DOHH2 (cell line): ENCODE measurements at regions not wholly inside any gene's neighbourhood (a gene's known extent, or its start where the extent isn't known, plus 50 kb on each side); places are given as distances from the start of the nearest gene placed in this dataset.

ENCODE experiments used
- H3F3A ChIP-seq: fragments of 200-600 bp; sonication (generic), shearing (Covaris generic); 2 replicates; pipeline ENCODE4 v1.6.0; 2016; ENCODE audit warnings: antibody characterized with exemption, mild to moderate bottlenecking; ENCODE audit not compliant: control insufficient read depth, insufficient read depth
- H3K27ac ChIP-seq: fragments of 200-600 bp; sonication (generic); 2 replicates; pipeline ENCODE4 v1.5.1; 2014; ENCODE audit warnings: low read depth, mild to moderate bottlenecking, low read length, moderate library complexity
- H3K27me3 ChIP-seq: fragments of 200-600 bp; sonication (generic); 2 replicates; pipeline ENCODE4 v1.6.1; 2014; ENCODE audit warnings: mild to moderate bottlenecking, low read length, mixed read lengths; ENCODE audit not compliant: control insufficient read depth
- H3K36me3 ChIP-seq: fragments of 200-600 bp; sonication (generic); 2 replicates; pipeline ENCODE4 v1.6.1; 2014; ENCODE audit warnings: mild to moderate bottlenecking, low read length, moderate library complexity, mixed read lengths; ENCODE audit not compliant: control insufficient read depth
- H3K4me1 ChIP-seq: fragments of 200-600 bp; sonication (generic); 2 replicates; pipeline ENCODE4 v1.6.1; 2014; ENCODE audit warnings: mild to moderate bottlenecking, low read length, mixed read lengths; ENCODE audit not compliant: control insufficient read depth
- H3K4me2 ChIP-seq: fragments of 200-600 bp; sonication (generic); 2 replicates; pipeline ENCODE4 v1.6.0; 2014; ENCODE audit warnings: mild to moderate bottlenecking, low read length, moderate library complexity
- H3K4me3 ChIP-seq: fragments of 200-600 bp; sonication (generic); 2 replicates; pipeline ENCODE4 v1.5.1; 2014; ENCODE audit warnings: mild to moderate bottlenecking, low read length, mixed read lengths
- H3K79me2 ChIP-seq: fragments of 200-600 bp; sonication (generic); 2 replicates; pipeline ENCODE4 v1.6.1; 2014; ENCODE audit warnings: mild to moderate bottlenecking, low read length, mixed read lengths; ENCODE audit not compliant: control insufficient read depth
- H3K9me2 ChIP-seq: fragments of 200-600 bp; sonication (generic); replicated peaks from 2 replicates; pipeline ENCODE4 v1.6.1; 2014; ENCODE audit warnings: mild to moderate bottlenecking, low read length, mixed read lengths; ENCODE audit not compliant: control insufficient read depth
- H3K9me3 ChIP-seq: fragments of 200-600 bp; sonication (generic); 2 replicates; pipeline ENCODE4 v1.6.1; 2014; ENCODE audit warnings: antibody characterized with exemption, low read length, mixed read lengths; ENCODE audit not compliant: control insufficient read depth, insufficient read depth
- H4K20me1 ChIP-seq: fragments of 200-600 bp; sonication (generic); 2 replicates; pipeline ENCODE4 v1.6.0; 2014; ENCODE audit warnings: low read depth, mild to moderate bottlenecking, antibody characterized with exemption, low read length, moderate library complexity; ENCODE audit not compliant: control insufficient read depth, insufficient read depth
- EZH2phosphoT487 ChIP-seq: fragments of 200-600 bp; sonication (generic); IDR thresholded peaks from 2 replicates; pipeline ENCODE4 v1.6.1; 2017; ENCODE audit warnings: borderline replicate concordance, mild to moderate bottlenecking, antibody characterized with exemption, low read length, moderate library complexity, mixed read lengths
- TF ChIP-seq, protein P1 (sequence below): fragments of 200-600 bp; sonication (generic); IDR thresholded peaks from one replicate; pipeline ENCODE4 v1.5.1; 2014; ENCODE audit warnings: antibody characterized with exemption, mild to moderate bottlenecking, low read depth, low read length; ENCODE audit not compliant: poor library complexity, severe bottlenecking

GRCh38 chr5:107121793-107122519 is 548.8 kb downstream of the EFNA5 start:
- no peaks in the 10 kb centered on the region for H4K20me1 ChIP-seq
- no peak overlapping the region for H3K27ac ChIP-seq
- H3K36me3 ChIP-seq = no peaks in the 10 kb centered on the region
- H3K4me2 ChIP-seq = no peak overlapping the region
- no peaks in the 10 kb centered on the region for H3K4me1 ChIP-seq
- no peaks in the 10 kb centered on the region for H3K9me3 ChIP-seq
- TF ChIP-seq EZH2phosphoT487 = no peak
- TF ChIP-seq, protein P1, sequence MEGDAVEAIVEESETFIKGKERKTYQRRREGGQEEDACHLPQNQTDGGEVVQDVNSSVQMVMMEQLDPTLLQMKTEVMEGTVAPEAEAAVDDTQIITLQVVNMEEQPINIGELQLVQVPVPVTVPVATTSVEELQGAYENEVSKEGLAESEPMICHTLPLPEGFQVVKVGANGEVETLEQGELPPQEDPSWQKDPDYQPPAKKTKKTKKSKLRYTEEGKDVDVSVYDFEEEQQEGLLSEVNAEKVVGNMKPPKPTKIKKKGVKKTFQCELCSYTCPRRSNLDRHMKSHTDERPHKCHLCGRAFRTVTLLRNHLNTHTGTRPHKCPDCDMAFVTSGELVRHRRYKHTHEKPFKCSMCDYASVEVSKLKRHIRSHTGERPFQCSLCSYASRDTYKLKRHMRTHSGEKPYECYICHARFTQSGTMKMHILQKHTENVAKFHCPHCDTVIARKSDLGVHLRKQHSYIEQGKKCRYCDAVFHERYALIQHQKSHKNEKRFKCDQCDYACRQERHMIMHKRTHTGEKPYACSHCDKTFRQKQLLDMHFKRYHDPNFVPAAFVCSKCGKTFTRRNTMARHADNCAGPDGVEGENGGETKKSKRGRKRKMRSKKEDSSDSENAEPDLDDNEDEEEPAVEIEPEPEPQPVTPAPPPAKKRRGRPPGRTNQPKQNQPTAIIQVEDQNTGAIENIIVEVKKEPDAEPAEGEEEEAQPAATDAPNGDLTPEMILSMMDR = no peak
- H3K9me2 ChIP-seq = no peaks in the 10 kb centered on the region
- no peaks in the 10 kb centered on the region for H3F3A ChIP-seq
- H3K4me3 ChIP-seq = no peak overlapping the region
- no peaks in the 10 kb centered on the region for H3K27me3 ChIP-seq
- no peaks in the 10 kb centered on the region for H3K79me2 ChIP-seq

DNA sequence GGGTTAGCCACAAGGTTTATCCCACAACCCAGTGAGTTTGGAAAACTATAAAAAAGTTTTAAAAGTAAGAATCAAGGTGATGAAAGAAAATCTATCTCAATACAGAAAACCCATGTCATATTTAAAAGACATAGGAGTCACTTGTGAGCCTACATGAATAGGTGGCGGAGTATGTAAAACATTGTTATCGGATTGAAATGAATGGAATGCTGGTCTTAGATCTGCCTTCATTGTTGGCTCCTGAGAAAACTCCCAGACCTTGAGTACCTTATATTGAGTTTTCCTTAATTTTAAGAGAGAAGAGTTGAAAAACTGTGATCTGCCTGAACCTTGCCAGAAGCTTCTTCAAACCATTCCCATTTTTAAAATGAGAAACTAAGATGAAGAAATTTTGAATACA is 551.1 kb downstream of the EFNA5 start:
- Histone ChIP-seq H3K27ac (no peak overlapping the region), H3K36me3 (no peaks in the 10 kb centered on the region), H3K4me1 (no peaks in the 10 kb centered on the region), H4K20me1 (no peaks in the 10 kb centered on the region), H3K4me3 (no peak overlapping the region), H3K27me3 (no peaks in the 10 kb centered on the region), H3K9me3 (no peaks in the 10 kb centered on the region), H3F3A (no peaks in the 10 kb centered on the region), H3K9me2 (no peaks in the 10 kb centered on the region), H3K79me2 (no peaks in the 10 kb centered on the region), H3K4me2 (no peak overlapping the region)
- TF ChIP-seq, protein P1 = no peak
- no peak for TF ChIP-seq EZH2phosphoT487

DNA sequence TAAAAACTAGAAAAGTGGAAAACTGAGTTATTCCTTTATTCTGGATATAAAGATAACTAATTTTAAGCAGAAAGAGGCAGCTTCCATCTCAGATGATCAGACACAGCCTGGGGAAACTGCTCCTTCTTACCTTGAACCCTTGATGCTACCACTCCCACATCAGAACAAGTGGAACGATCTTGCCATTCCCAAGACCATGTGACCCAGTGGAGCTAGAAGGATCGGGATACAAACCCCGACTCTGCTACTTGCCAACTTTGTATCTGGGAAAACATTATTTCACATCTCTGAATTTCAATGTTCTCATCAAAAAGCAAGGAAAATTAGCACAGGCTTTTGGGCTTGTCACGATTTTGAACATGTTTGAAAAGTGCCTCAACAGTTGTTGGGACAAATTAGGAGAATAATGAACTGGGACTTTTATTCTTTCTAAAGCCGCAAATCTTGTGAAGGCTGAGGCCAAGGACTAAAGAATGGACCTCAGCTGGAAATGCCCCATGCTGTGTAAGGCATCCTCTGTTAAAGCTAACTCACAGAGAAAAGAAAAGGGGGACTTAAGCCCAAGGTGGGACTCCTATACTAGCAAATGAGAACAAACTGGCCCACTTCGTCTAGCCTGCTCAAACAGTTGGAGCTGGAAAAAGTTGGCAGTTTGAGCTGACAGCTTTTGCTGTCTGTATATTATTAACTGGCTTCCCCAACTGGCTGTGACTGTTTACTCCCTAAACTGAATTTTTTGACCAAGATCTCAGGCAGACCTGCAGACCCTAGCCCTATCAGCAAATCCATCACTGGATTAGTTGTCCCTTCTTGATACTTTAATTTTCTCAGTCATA is 552.3 kb downstream of the EFNA5 start:
- Histone ChIP-seq H3K36me3 (no peaks in the 10 kb centered on the region), H3K79me2 (no peaks in the 10 kb centered on the region), H3K9me2 (no peaks in the 10 kb centered on the region), H3F3A (no peaks in the 10 kb centered on the region), H3K4me2 (no peak overlapping the region), H3K9me3 (no peaks in the 10 kb centered on the region), H3K4me1 (no peaks in the 10 kb centered on the region), H3K27me3 (no peaks in the 10 kb centered on the region), H3K27ac (no peak overlapping the region), H4K20me1 (no peaks in the 10 kb centered on the region), H3K4me3 (no peak overlapping the region)
- no peak for TF ChIP-seq EZH2phosphoT487
- TF ChIP-seq, protein P1 = no peak
